SK-N-SH (cell line): ENCODE measurements at regions not wholly inside any gene's neighbourhood (a gene's known extent, or its start where the extent isn't known, plus 50 kb on each side); places are given as distances from the start of the nearest gene placed in this dataset.
"Not testable (repeated sequence)": the region's sequence is repeated elsewhere in the genome, so short reads cannot be mapped to it uniquely, and the experiment has no call there.

ENCODE experiments used
- CTCF ChIA-PET: fragments of 300-600, 350-600 bp; formaldehyde crosslinking; extraction: SDS; loops from one replicate; lab custom pipeline; 2021; lab: Yijun Ruan, JAX
- POLR2A ChIA-PET: fragments of 350-600 bp; sonication (Branson Sonifier 250); formaldehyde crosslinking; extraction: SDS; loops from one replicate; lab custom pipeline; 2020; ENCODE audit warnings: antibody characterized with exemption, inconsistent platforms; lab: Yijun Ruan, JAX
- DNase-seq: peaks from one replicate; pipeline ENCODE4 v3.0.0; 2012
- H2AFZ ChIP-seq: fragments of 200-600 bp; sonication (generic); 2 replicates; pipeline ENCODE4 v1.8.1; 2016; ENCODE audit warnings: antibody characterized with exemption, mild to moderate bottlenecking, low read depth
- H3F3A ChIP-seq: fragments of 200-600 bp; sonication (generic); replicated peaks from 2 replicates; pipeline ENCODE3; 2016; ENCODE audit warnings: antibody characterized with exemption, mild to moderate bottlenecking; ENCODE audit not compliant: insufficient read depth
- H3K27ac ChIP-seq, 2 experiments: fragments of 200-500 bp in 1 of 2; fragments of 200-600 bp in 1 of 2; sonication (Bioruptor generic) in 1 of 2; sonication (generic), shearing (Covaris generic) in 1 of 2; 2 replicates each; pipeline versions ENCODE4 v1.5.1 to v1.6.1; 2014 to 2016; ENCODE audit warnings: low read depth in 2 of 2, inconsistent platforms in 1 of 2, low read length in 1 of 2, mild to moderate bottlenecking in 1 of 2, mixed read lengths in 1 of 2
- H3K27me3 ChIP-seq: fragments of 200-600 bp; sonication (generic), shearing (Covaris generic); 2 replicates; pipeline ENCODE4 v1.6.1; 2016; ENCODE audit warnings: mixed run types; ENCODE audit not compliant: insufficient read depth
- H3K36me3 ChIP-seq, 2 experiments: fragments of 200-500 bp in 1 of 2; fragments of 200-600 bp in 1 of 2; sonication (Bioruptor generic) in 1 of 2; sonication (generic) in 1 of 2; replicated peaks in 1 of 2; 2 replicates each; pipeline versions ENCODE3 to v1.5.1; 2014 to 2016; ENCODE audit warnings: low read length in 1 of 2, mild to moderate bottlenecking in 1 of 2; ENCODE audit not compliant: insufficient read depth in 2 of 2, control insufficient read depth in 1 of 2
- H3K4me1 ChIP-seq, 2 experiments: fragments of 200-500 bp in 1 of 2; fragments of 200-600 bp in 1 of 2; sonication (Bioruptor generic) in 1 of 2; sonication (generic), shearing (Covaris generic) in 1 of 2; 2 replicates each; pipeline versions ENCODE4 v1.5.1 to v1.6.1; 2014 to 2016; ENCODE audit warnings: low read depth in 1 of 2, low read length in 1 of 2, mixed run types in 1 of 2; ENCODE audit not compliant: insufficient read depth in 2 of 2, control insufficient read depth in 1 of 2
- H3K4me2 ChIP-seq: fragments of 200-600 bp; sonication (generic), shearing (Covaris generic); 2 replicates; pipeline ENCODE4 v1.6.1; 2017; ENCODE audit warnings: mixed run types
- H3K4me3 ChIP-seq, 2 experiments: fragments of 200-500 bp in 1 of 2; fragments of 200-600 bp in 1 of 2; sonication (Bioruptor generic) in 1 of 2; sonication (generic), shearing (Covaris generic) in 1 of 2; 2 replicates each; pipeline versions ENCODE4 v1.5.1 to v1.8.1; 2014 to 2016; ENCODE audit warnings: low read depth in 2 of 2, inconsistent platforms in 1 of 2, low read length in 1 of 2, mild to moderate bottlenecking in 1 of 2, mixed read lengths in 1 of 2, moderate library complexity in 1 of 2
- H3K79me2 ChIP-seq: fragments of 200-600 bp; sonication (generic); 2 replicates; pipeline ENCODE4 v1.8.1; 2017; ENCODE audit warnings: mild to moderate bottlenecking; ENCODE audit not compliant: insufficient read depth
- H3K9ac ChIP-seq: fragments of 200-600 bp; sonication (generic); 2 replicates; pipeline ENCODE4 v1.6.1; 2017; ENCODE audit warnings: mixed run types
- H3K9me2 ChIP-seq: fragments of 200-600 bp; sonication (generic); 2 replicates; pipeline ENCODE4 v1.6.1; 2017; ENCODE audit warnings: mixed run types
- H3K9me3 ChIP-seq: fragments of 200-600 bp; sonication (generic); 2 replicates; pipeline ENCODE4 v1.6.1; 2017; ENCODE audit warnings: mixed run types, mild to moderate bottlenecking, moderate library complexity
- H4K20me1 ChIP-seq: fragments of 200-600 bp; sonication (generic); 2 replicates; pipeline ENCODE4 v1.6.1; 2017; ENCODE audit warnings: mild to moderate bottlenecking, mixed run types; ENCODE audit not compliant: insufficient read depth
- EZH2phosphoT487 ChIP-seq: fragments of 200-600 bp; sonication (generic); IDR thresholded peaks from 2 replicates; pipeline ENCODE4 v1.6.1; 2017; ENCODE audit warnings: low read depth, mixed run types, mild to moderate bottlenecking, antibody characterized with exemption, moderate library complexity, borderline replicate concordance
- GATA2 ChIP-seq: sonication (generic); formaldehyde crosslinking; IDR thresholded peaks from 2 replicates; pipeline ENCODE4 v1.5.0; 2020; ENCODE audit warnings: mild to moderate bottlenecking, missing genetic modification reagents
- YY1 ChIP-seq: IDR thresholded peaks from 2 replicates; pipeline ENCODE4 v1.4.0; 2012; ENCODE audit warnings: low read depth, mild to moderate bottlenecking
- WGBS: methylation state at CpG from one replicate; pipeline ENCODE4 v1.1.6; 2017; ENCODE audit warnings: low lambda C conversion rate; 5-methylcytosine and 5-hydroxymethylcytosine counted together
- TF ChIP-seq, protein P1 (sequence below): IDR thresholded peaks from 2 replicates; pipeline ENCODE4 v1.6.1; 2012; ENCODE audit warnings: mild to moderate bottlenecking, low read depth, low read length, moderate library complexity
- TF ChIP-seq, protein P2 (sequence below): fragments of 200-600 bp; sonication (generic); IDR thresholded peaks from 2 replicates; pipeline ENCODE4 v1.6.1; 2017; ENCODE audit warnings: antibody characterized with exemption, mild to moderate bottlenecking, moderate library complexity
- TF ChIP-seq, protein P3 (sequence below): IDR thresholded peaks from 2 replicates; pipeline ENCODE4 v1.4.0; 2012; ENCODE audit warnings: low read depth, borderline replicate concordance

DNA sequence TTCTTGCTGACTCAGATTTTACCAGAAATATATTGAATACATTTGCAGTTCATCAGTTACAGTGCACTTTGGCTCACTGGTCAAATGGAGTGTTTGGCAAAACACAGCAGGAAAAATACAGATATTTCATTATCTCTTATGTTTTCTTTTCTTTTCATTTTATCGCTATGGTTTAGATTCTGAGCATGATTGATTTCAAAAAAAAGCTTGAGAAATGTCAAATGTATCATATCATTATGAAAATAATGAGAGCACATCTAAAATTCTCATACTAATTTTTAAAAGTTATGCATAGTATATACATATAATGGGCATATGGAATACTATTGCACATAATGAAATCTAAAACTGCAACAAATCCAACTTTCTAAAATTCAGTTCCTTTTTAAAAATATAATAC is 593.8 kb upstream of the PCDH7 start (continued):
- TF ChIP-seq, protein P1, sequence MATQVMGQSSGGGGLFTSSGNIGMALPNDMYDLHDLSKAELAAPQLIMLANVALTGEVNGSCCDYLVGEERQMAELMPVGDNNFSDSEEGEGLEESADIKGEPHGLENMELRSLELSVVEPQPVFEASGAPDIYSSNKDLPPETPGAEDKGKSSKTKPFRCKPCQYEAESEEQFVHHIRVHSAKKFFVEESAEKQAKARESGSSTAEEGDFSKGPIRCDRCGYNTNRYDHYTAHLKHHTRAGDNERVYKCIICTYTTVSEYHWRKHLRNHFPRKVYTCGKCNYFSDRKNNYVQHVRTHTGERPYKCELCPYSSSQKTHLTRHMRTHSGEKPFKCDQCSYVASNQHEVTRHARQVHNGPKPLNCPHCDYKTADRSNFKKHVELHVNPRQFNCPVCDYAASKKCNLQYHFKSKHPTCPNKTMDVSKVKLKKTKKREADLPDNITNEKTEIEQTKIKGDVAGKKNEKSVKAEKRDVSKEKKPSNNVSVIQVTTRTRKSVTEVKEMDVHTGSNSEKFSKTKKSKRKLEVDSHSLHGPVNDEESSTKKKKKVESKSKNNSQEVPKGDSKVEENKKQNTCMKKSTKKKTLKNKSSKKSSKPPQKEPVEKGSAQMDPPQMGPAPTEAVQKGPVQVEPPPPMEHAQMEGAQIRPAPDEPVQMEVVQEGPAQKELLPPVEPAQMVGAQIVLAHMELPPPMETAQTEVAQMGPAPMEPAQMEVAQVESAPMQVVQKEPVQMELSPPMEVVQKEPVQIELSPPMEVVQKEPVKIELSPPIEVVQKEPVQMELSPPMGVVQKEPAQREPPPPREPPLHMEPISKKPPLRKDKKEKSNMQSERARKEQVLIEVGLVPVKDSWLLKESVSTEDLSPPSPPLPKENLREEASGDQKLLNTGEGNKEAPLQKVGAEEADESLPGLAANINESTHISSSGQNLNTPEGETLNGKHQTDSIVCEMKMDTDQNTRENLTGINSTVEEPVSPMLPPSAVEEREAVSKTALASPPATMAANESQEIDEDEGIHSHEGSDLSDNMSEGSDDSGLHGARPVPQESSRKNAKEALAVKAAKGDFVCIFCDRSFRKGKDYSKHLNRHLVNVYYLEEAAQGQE: no peak
- TF ChIP-seq, protein P2, sequence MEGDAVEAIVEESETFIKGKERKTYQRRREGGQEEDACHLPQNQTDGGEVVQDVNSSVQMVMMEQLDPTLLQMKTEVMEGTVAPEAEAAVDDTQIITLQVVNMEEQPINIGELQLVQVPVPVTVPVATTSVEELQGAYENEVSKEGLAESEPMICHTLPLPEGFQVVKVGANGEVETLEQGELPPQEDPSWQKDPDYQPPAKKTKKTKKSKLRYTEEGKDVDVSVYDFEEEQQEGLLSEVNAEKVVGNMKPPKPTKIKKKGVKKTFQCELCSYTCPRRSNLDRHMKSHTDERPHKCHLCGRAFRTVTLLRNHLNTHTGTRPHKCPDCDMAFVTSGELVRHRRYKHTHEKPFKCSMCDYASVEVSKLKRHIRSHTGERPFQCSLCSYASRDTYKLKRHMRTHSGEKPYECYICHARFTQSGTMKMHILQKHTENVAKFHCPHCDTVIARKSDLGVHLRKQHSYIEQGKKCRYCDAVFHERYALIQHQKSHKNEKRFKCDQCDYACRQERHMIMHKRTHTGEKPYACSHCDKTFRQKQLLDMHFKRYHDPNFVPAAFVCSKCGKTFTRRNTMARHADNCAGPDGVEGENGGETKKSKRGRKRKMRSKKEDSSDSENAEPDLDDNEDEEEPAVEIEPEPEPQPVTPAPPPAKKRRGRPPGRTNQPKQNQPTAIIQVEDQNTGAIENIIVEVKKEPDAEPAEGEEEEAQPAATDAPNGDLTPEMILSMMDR: no peak
- TF ChIP-seq EZH2phosphoT487 (no peak), GATA2 (CRISPR knock-in tag) (no peak), YY1 (no peak)
- TF ChIP-seq, protein P3, sequence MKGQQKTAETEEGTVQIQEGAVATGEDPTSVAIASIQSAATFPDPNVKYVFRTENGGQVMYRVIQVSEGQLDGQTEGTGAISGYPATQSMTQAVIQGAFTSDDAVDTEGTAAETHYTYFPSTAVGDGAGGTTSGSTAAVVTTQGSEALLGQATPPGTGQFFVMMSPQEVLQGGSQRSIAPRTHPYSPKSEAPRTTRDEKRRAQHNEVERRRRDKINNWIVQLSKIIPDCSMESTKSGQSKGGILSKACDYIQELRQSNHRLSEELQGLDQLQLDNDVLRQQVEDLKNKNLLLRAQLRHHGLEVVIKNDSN: no peak
- TF ChIP-seq, all 33 proteins: peak for 0

DNA sequence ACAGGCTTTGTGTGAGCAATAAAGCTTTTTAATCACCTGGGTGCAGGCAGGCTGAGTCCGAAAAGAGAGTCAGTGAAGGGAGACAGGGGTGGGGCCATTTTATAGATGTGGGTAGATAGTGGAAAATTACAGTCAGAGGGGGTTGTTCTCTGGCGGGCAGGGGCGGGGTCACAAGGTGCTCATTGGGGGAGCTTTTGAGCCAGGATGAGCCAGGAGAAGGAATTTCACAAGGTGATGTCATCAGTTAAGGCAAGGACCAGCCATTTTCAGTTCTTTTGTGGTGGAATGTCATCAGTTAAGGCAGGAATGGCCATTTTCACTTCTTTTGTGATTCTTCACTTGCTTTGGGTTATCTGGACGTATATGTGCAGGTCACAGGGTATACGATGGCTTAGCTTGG is 571.3 kb upstream of the PCDH7 start:
- H3K9me3 ChIP-seq, H3K4me3 ChIP-seq, H3K4me1 ChIP-seq, H4K20me1 ChIP-seq, H3K36me3 ChIP-seq, H3K79me2 ChIP-seq, POLR2A ChIA-PET, H3K27me3 ChIP-seq, H3K4me2 ChIP-seq, H2AFZ ChIP-seq, H3F3A ChIP-seq, DNase-seq, H3K27ac ChIP-seq, H3K9ac ChIP-seq, H3K9me2 ChIP-seq: not testable (repeated sequence)
- CTCF ChIA-PET: interaction anchor here (1.4 kb wide), 1 partner anchor 16 kb away, joined by 3 read pairs; no protein-coding TSS in a partner anchor
- WGBS: 13% methylated on average over 4 of the region's 5 CpGs

DNA sequence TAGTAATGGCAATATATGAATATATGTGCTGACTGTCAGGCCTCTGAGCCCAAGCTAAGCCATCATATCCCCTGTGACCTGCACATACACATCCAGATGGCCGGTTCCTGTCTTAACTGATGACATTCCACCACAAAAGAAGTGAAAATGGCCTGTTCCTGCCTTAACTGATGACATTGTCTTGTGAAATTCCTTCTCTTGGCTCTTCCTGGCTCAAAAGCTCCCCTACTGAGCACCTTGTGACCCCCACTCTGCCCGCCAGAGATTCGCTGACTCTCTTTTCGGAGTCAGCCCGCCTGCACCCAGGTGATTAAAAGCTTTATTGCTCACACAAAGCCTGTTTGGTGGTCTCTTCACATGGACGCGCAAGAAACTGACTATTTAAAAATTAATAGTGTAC is 570.6 kb upstream of the PCDH7 start:
- H3K9ac ChIP-seq, DNase-seq, H3K4me1 ChIP-seq, H3K4me2 ChIP-seq, H3K27me3 ChIP-seq, H3K9me3 ChIP-seq, H4K20me1 ChIP-seq, H3K36me3 ChIP-seq, H3K27ac ChIP-seq, H3K9me2 ChIP-seq, H3F3A ChIP-seq, H3K4me3 ChIP-seq, POLR2A ChIA-PET, H2AFZ ChIP-seq, H3K79me2 ChIP-seq: not testable (repeated sequence)
- 5% methylated on average over 7 of the region's 7 CpGs for WGBS
- CTCF ChIA-PET: interaction anchor here (1.4 kb wide), 1 partner anchor 15 kb away, joined by 3 read pairs; no protein-coding TSS in a partner anchor
